Mucosa of stomach (tissue), 1 donor: ENCODE measurements at regions not wholly inside any gene's neighbourhood (a gene's known extent, or its start where the extent isn't known, plus 50 kb on each side); places are given as distances from the start of the nearest gene placed in this dataset.
"Not testable (repeated sequence)": the region's sequence is repeated elsewhere in the genome, so short reads cannot be mapped to it uniquely, and the experiment has no call there.

Experiments
- H3K27me3 ChIP-seq: one replicate; pipeline ENCODE4 v1.7.0; 2013; ENCODE audit warnings: mild to moderate bottlenecking, low read length; ENCODE audit not compliant: control insufficient read depth, insufficient read depth
- H3K36me3 ChIP-seq: one replicate; pipeline ENCODE4 v1.7.0; 2013; ENCODE audit warnings: low read length; ENCODE audit not compliant: control insufficient read depth, insufficient read depth
- H3K4me1 ChIP-seq: one replicate; pipeline ENCODE4 v1.7.0; 2013; ENCODE audit warnings: mild to moderate bottlenecking, low read length; ENCODE audit not compliant: control insufficient read depth, insufficient read depth
- H3K4me3 ChIP-seq: one replicate; pipeline ENCODE4 v1.7.0; 2013; ENCODE audit warnings: low read length
- H3K9ac ChIP-seq: one replicate; pipeline ENCODE4 v1.7.0; 2013; ENCODE audit warnings: mild to moderate bottlenecking, low read length, moderate library complexity
- H3K9me3 ChIP-seq: one replicate; pipeline ENCODE4 v1.7.0; 2013; ENCODE audit warnings: mild to moderate bottlenecking, low read length, moderate library complexity; ENCODE audit not compliant: control insufficient read depth
- donor health status: Pancreatic carcinoma.

GRCh38 chr16:31785126-31785525 lies 88.5 kb upstream of the ZNF267 start:
- no peaks in the 10 kb centered on the region for H3K9me3 ChIP-seq

DNA sequence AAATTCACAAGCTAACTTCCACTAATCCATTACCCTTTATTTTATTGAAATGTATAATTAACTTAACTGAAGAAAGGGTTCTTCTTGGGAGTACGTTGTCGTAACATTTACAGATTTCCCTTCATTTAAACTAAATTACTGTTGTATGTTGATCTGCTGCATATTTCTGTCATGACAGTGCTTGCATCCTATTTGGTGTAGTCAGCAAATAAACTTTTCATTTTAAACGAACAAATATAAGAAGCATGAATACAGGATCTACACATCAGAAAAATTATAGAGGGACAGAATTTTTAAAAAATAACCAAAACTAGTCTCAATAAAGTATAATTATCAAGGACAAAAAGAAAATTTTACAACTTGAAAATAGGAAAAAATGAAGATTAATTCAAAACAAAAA lies 66.5 kb upstream of the ZNF267 start:
- no peaks in the 10 kb centered on the region for H3K9me3 ChIP-seq
- no peaks in the 10 kb centered on the region for H3K4me1 ChIP-seq
- H3K4me3 ChIP-seq: no peak overlapping the region
- no peaks in the 10 kb centered on the region for H3K36me3 ChIP-seq
- H3K9ac ChIP-seq: no peak overlapping the region
- no peaks in the 10 kb centered on the region for H3K27me3 ChIP-seq

More at GRCh38 chr16:31785126-31785525, 88.5 kb upstream of the ZNF267 start:
- H3K9ac ChIP-seq: no peak overlapping the region
- no peaks in the 10 kb centered on the region for H3K4me1 ChIP-seq
- no peaks in the 10 kb centered on the region for H3K27me3 ChIP-seq
- H3K4me3 ChIP-seq: no peak overlapping the region
- no peaks in the 10 kb centered on the region for H3K36me3 ChIP-seq

DNA sequence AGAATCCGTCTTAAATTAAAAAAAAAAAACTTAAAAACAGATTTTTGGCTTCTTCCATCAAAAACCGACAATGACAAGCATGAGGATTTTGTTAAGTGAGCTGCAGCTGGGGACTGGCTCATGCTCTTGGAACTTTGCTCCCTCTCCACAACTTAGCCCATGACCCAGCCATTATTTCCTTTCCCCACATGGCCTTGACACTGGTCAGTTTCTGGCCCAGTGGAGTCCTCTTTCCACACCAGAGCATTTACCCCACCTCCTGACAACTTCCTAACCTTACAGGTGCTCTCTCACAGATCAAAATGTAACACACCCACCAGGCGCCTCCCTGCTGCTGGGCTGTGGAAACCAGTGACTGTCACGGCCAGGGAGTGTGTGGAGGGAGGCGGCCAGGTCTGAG lies 62.7 kb upstream of the ZNF267 start:
- H3K9ac ChIP-seq: no peak overlapping the region
- no peaks in the 10 kb centered on the region for H3K27me3 ChIP-seq
- no peaks in the 10 kb centered on the region for H3K36me3 ChIP-seq
- H3K4me1 ChIP-seq: no peaks in the 10 kb centered on the region
- H3K4me3 ChIP-seq: no peak overlapping the region
- H3K9me3 ChIP-seq: no peaks in the 10 kb centered on the region

- not testable (repeated sequence) for H3K9ac ChIP-seq, H3K36me3 ChIP-seq
These were observed 57.5 kb upstream of the ZNF267 start for GRCh38 chr16:31816141-31816540.

DNA sequence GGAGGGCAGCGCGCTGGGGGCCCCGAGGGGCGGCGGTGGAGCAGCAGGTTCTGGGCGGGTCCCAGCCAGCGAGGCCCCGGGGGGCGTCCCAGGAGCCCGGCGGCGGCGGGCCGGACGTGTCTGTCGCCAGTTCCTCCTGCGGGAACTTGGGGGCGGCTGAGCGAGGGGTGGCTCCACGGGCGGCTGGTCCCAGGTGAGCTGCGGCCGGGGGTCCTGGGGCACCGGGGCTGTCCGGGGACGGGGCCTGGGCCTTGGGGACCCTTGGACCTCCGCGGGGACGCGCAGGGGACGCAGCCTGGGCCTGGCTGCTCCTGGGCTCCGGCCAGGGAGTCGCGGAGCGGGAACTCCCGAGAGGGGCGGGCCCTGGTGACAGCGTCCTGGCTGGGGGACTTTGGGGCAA lies 54.2 kb upstream of the ZNF267 start:
- Histone ChIP-seq H3K9ac (no peak overlapping the region), H3K27me3 (no peaks in the 10 kb centered on the region), H3K4me3 (no peak overlapping the region), H3K4me1 (no peaks in the 10 kb centered on the region), H3K9me3 (no peaks in the 10 kb centered on the region), H3K36me3 (no peaks in the 10 kb centered on the region)

More at GRCh38 chr16:31816141-31816540, 57.5 kb upstream of the ZNF267 start:
- H3K27me3 ChIP-seq, H3K9me3 ChIP-seq, H3K4me1 ChIP-seq, H3K4me3 ChIP-seq: not testable (repeated sequence)

DNA sequence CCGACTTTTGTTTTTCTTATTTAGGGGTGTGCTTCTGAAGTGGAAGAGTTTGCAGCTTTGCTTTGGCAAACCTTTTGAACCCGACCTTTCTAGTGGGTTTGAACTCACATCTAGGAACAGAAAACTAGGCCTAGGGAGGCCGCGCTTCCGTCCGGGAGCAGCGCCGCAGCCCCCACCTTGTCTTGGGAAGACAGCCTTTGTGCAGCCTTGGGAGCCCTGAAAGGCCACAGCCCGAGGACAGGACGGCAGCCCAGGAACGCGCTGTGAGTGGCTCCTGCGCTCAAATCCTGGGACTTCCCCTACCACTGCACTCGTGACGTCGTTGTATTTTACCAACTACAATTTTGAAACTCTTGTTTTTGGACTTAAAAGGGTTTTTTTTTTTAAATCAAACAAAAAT lies 53.7 kb upstream of the ZNF267 start:
- Histone ChIP-seq H3K27me3 (no peaks in the 10 kb centered on the region), H3K9ac (no peak overlapping the region), H3K4me1 (no peaks in the 10 kb centered on the region), H3K4me3 (no peak overlapping the region), H3K9me3 (no peaks in the 10 kb centered on the region), H3K36me3 (no peaks in the 10 kb centered on the region)
